ENCODE measurements at regions not wholly inside any gene's neighbourhood (a gene's known extent, or its start where the extent isn't known, plus 50 kb on each side); places are given as distances from the start of the nearest gene placed in this dataset.

DNA sequence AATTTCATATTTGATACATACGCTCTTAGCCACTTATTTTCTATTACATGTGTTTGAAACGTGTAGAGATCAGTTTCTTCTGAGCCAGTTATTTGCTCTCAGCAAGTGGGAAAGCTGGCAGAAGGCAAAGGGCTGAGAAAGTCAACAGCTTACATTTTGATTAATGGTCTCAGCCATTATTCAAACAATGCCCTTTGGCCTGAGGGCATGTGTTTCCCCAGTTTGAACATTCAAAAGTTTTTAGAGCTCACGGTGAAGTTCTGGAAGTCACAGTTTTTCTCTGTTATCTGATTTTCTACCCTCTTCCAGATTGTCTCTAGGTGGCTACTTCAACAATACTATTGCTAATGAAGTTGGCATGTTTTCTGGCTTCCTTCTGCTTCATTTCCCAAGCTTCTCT, 591.8 kb upstream of the CPEB2 start:
- TF ChIP-seq CTCF (IDR thresholded peaks at IDR 0.05 in 8 of 11, conservative IDR thresholded peaks at IDR 0.05 in 3 of 11): no peak
- TF ChIP-seq POLR2AphosphoS5 (IDR thresholded peaks at IDR 0.05): no peak
- no peak for TF ChIP-seq POLR2A (IDR thresholded peaks at IDR 0.05)

Measured in spleen (tissue), 7 donors.